ENCODE measurements at regions not wholly inside any gene's neighbourhood (a gene's known extent, or its start where the extent isn't known, plus 50 kb on each side); places are given as distances from the start of the nearest gene placed in this dataset.
"Not testable (repeated sequence)": the region's sequence is repeated elsewhere in the genome, so short reads cannot be mapped to it uniquely, and the experiment has no call there.

- Histone ChIP-seq H3K4me3 (ENCODE audit: low read depth, low read length) (no peak overlapping the region), H3K36me3 (ENCODE audit: control insufficient read depth, insufficient read depth, low read length) (no peaks in the 10 kb centered on the region), H3K9me3 (ENCODE audit: control insufficient read depth in 2 of 2, low read length in 2 of 2) (no peaks in the 10 kb centered on the region), H3K27ac (ENCODE audit: insufficient read depth, low read length, poor library complexity, severe bottlenecking) (no peak overlapping the region), H3K4me1 (ENCODE audit: control insufficient read depth, insufficient read depth, low read length, poor library complexity, severe bottlenecking) (no peaks in the 10 kb centered on the region), H3K27me3 (ENCODE audit: control insufficient read depth, insufficient read depth, low read length) (no peaks in the 10 kb centered on the region)
- peaks cover 27% of the 10 kb centered on the region for H3K27me3 Mint-ChIP-seq
- ATAC-seq (ENCODE audit: low read depth in 2 of 2) (no peak), DNase-seq (no peak)
- H3K4me3 Mint-ChIP-seq = no peak overlapping the region
- no peaks in the 10 kb centered on the region for H3K36me3 Mint-ChIP-seq
- peaks cover 0 to 5% (median 0%) of the 10 kb centered on the region in 4 donors for H3K4me1 Mint-ChIP-seq
- H3K9me3 Mint-ChIP-seq = peaks cover 0 to 1% (median 0%) of the 10 kb centered on the region in 7 donors
- H3K27ac Mint-ChIP-seq = no peak overlapping the region
Measured at GRCh38 chr6:155542036-155542435, 86.4 kb upstream of the NOX3 start.

- H3K4me3 Mint-ChIP-seq = no peak overlapping the region
- no peaks in the 10 kb centered on the region for H3K4me1 ChIP-seq (ENCODE audit: control insufficient read depth, insufficient read depth, low read length, poor library complexity, severe bottlenecking)
- no peak overlapping the region for H3K4me3 ChIP-seq (ENCODE audit: low read depth, low read length)
- no peaks in the 10 kb centered on the region for H3K9me3 ChIP-seq (ENCODE audit: control insufficient read depth in 2 of 2, low read length in 2 of 2)
- ATAC-seq (ENCODE audit: low read depth in 2 of 2) (no peak), DNase-seq (no peak)
- H3K36me3 Mint-ChIP-seq = no peaks in the 10 kb centered on the region
- H3K9me3 Mint-ChIP-seq = peaks cover 0 to 6% (median 0%) of the 10 kb centered on the region in 7 donors
- H3K27me3 ChIP-seq (ENCODE audit: control insufficient read depth, insufficient read depth, low read length) = peaks cover 2% of the 10 kb centered on the region
- no peaks in the 10 kb centered on the region for H3K36me3 ChIP-seq (ENCODE audit: control insufficient read depth, insufficient read depth, low read length)
- no peak overlapping the region for H3K27ac Mint-ChIP-seq
- H3K4me1 Mint-ChIP-seq = peaks cover 0 to 5% (median 0%) of the 10 kb centered on the region in 4 donors
- H3K27me3 Mint-ChIP-seq = peaks cover 22% of the 10 kb centered on the region
- H3K27ac ChIP-seq (ENCODE audit: insufficient read depth, low read length, poor library complexity, severe bottlenecking) = no peak overlapping the region
Measured at GRCh38 chr6:155538708-155539390, 83.2 kb upstream of the NOX3 start.

GRCh38 chr6:155534678-155535077 is 79.0 kb upstream of the NOX3 start:
- Mint-ChIP-seq H3K4me1 (no peaks in the 10 kb centered on the region), H3K36me3 (no peaks in the 10 kb centered on the region), H3K27me3 (peaks cover 16% of the 10 kb centered on the region), H3K27ac (no peak overlapping the region), H3K4me3 (no peak overlapping the region), H3K9me3 (peaks cover 0 to 12% (median 4%) of the 10 kb centered on the region in 7 donors)
- Histone ChIP-seq H3K36me3 (ENCODE audit: control insufficient read depth, insufficient read depth, low read length) (no peaks in the 10 kb centered on the region), H3K4me3 (ENCODE audit: low read depth, low read length) (no peak overlapping the region), H3K9me3 (ENCODE audit: control insufficient read depth in 2 of 2, low read length in 2 of 2) (no peaks in the 10 kb centered on the region), H3K27ac (ENCODE audit: insufficient read depth, low read length, poor library complexity, severe bottlenecking) (no peak overlapping the region), H3K4me1 (ENCODE audit: control insufficient read depth, insufficient read depth, low read length, poor library complexity, severe bottlenecking) (no peaks in the 10 kb centered on the region), H3K27me3 (ENCODE audit: control insufficient read depth, insufficient read depth, low read length) (peaks cover 2% of the 10 kb centered on the region)
- ATAC-seq (ENCODE audit: low read depth in 2 of 2) = no peak
- DNase-seq = no peak

GRCh38 chr6:155530219-155530834 is 74.7 kb upstream of the NOX3 start:
- Histone ChIP-seq H3K4me3 (ENCODE audit: low read depth, low read length) (no peak overlapping the region), H3K27me3 (ENCODE audit: control insufficient read depth, insufficient read depth, low read length) (no peaks in the 10 kb centered on the region), H3K36me3 (ENCODE audit: control insufficient read depth, insufficient read depth, low read length) (no peaks in the 10 kb centered on the region), H3K27ac (ENCODE audit: insufficient read depth, low read length, poor library complexity, severe bottlenecking) (no peak overlapping the region), H3K9me3 (ENCODE audit: control insufficient read depth in 2 of 2, low read length in 2 of 2) (no peaks in the 10 kb centered on the region), H3K4me1 (ENCODE audit: control insufficient read depth, insufficient read depth, low read length, poor library complexity, severe bottlenecking) (no peaks in the 10 kb centered on the region)
- peaks cover 5% of the 10 kb centered on the region for H3K27me3 Mint-ChIP-seq
- peaks cover 0 to 7% (median 2%) of the 10 kb centered on the region in 7 donors for H3K9me3 Mint-ChIP-seq
- H3K27ac Mint-ChIP-seq = no peak overlapping the region
- H3K36me3 Mint-ChIP-seq = no peaks in the 10 kb centered on the region
- no peak overlapping the region for H3K4me3 Mint-ChIP-seq
- DNase-seq = peak in 2 of 3 donors; percentile 15 to 49
- peaks cover 0 to 5% (median 1%) of the 10 kb centered on the region in 4 donors for H3K4me1 Mint-ChIP-seq
- no peak for ATAC-seq (ENCODE audit: low read depth in 2 of 2)

- not testable (repeated sequence) for H3K9me3 Mint-ChIP-seq; H3K36me3 ChIP-seq (ENCODE audit: control insufficient read depth, insufficient read depth, low read length); H3K27ac ChIP-seq (ENCODE audit: insufficient read depth, low read length, poor library complexity, severe bottlenecking); H3K27ac Mint-ChIP-seq; H3K4me1 ChIP-seq (ENCODE audit: control insufficient read depth, insufficient read depth, low read length, poor library complexity, severe bottlenecking); H3K4me3 Mint-ChIP-seq; H3K9me3 ChIP-seq (ENCODE audit: control insufficient read depth in 2 of 2, low read length in 2 of 2); H3K4me3 ChIP-seq (ENCODE audit: low read depth, low read length); ATAC-seq (ENCODE audit: low read depth in 2 of 2); H3K4me1 Mint-ChIP-seq; H3K27me3 Mint-ChIP-seq; DNase-seq; H3K27me3 ChIP-seq (ENCODE audit: control insufficient read depth, insufficient read depth, low read length); H3K36me3 Mint-ChIP-seq
Measured at GRCh38 chr6:155529814-155530213, 74.2 kb upstream of the NOX3 start.

- Histone ChIP-seq H3K27ac (ENCODE audit: insufficient read depth, low read length, poor library complexity, severe bottlenecking) (no peak overlapping the region), H3K9me3 (ENCODE audit: control insufficient read depth in 2 of 2, low read length in 2 of 2) (no peaks in the 10 kb centered on the region), H3K36me3 (ENCODE audit: control insufficient read depth, insufficient read depth, low read length) (no peaks in the 10 kb centered on the region), H3K27me3 (ENCODE audit: control insufficient read depth, insufficient read depth, low read length) (no peaks in the 10 kb centered on the region), H3K4me3 (ENCODE audit: low read depth, low read length) (no peak overlapping the region), H3K4me1 (ENCODE audit: control insufficient read depth, insufficient read depth, low read length, poor library complexity, severe bottlenecking) (no peaks in the 10 kb centered on the region)
- ATAC-seq (ENCODE audit: low read depth in 2 of 2) (no peak), DNase-seq (no peak)
- H3K27me3 Mint-ChIP-seq = peaks cover 5% of the 10 kb centered on the region
- H3K9me3 Mint-ChIP-seq = peaks cover 0 to 6% (median 2%) of the 10 kb centered on the region in 7 donors
- no peak overlapping the region for H3K4me3 Mint-ChIP-seq
- peak overlapping the region in 1 of 3 donors; percentile 20 for H3K27ac Mint-ChIP-seq
- no peaks in the 10 kb centered on the region for H3K36me3 Mint-ChIP-seq
- H3K4me1 Mint-ChIP-seq = peaks cover 0 to 5% (median 1%) of the 10 kb centered on the region in 4 donors
Measured at GRCh38 chr6:155528982-155529453, 73.4 kb upstream of the NOX3 start.

- H3K36me3 Mint-ChIP-seq = no peaks in the 10 kb centered on the region
- Histone ChIP-seq H3K4me3 (ENCODE audit: low read depth, low read length) (no peak overlapping the region), H3K9me3 (ENCODE audit: control insufficient read depth in 2 of 2, low read length in 2 of 2) (no peaks in the 10 kb centered on the region), H3K27me3 (ENCODE audit: control insufficient read depth, insufficient read depth, low read length) (no peaks in the 10 kb centered on the region), H3K36me3 (ENCODE audit: control insufficient read depth, insufficient read depth, low read length) (no peaks in the 10 kb centered on the region), H3K27ac (ENCODE audit: insufficient read depth, low read length, poor library complexity, severe bottlenecking) (no peak overlapping the region), H3K4me1 (ENCODE audit: control insufficient read depth, insufficient read depth, low read length, poor library complexity, severe bottlenecking) (no peaks in the 10 kb centered on the region)
- ATAC-seq (ENCODE audit: low read depth in 2 of 2) = no peak
- H3K27me3 Mint-ChIP-seq = peaks cover 5% of the 10 kb centered on the region
- H3K4me1 Mint-ChIP-seq = peaks cover 0 to 5% (median 1%) of the 10 kb centered on the region in 4 donors
- H3K4me3 Mint-ChIP-seq = no peak overlapping the region
- peaks cover 0 to 4% (median 2%) of the 10 kb centered on the region in 7 donors for H3K9me3 Mint-ChIP-seq
- H3K27ac Mint-ChIP-seq = no peak overlapping the region
- DNase-seq = no peak
Measured at GRCh38 chr6:155528335-155528734, 72.7 kb upstream of the NOX3 start.

GRCh38 chr6:155527443-155527842 is 71.8 kb upstream of the NOX3 start:
- H3K9me3 Mint-ChIP-seq = peaks cover 0 to 2% (median 0%) of the 10 kb centered on the region in 7 donors
- no peaks in the 10 kb centered on the region for H3K4me1 ChIP-seq (ENCODE audit: control insufficient read depth, insufficient read depth, low read length, poor library complexity, severe bottlenecking)
- H3K9me3 ChIP-seq (ENCODE audit: control insufficient read depth in 2 of 2, low read length in 2 of 2) = no peaks in the 10 kb centered on the region
- peaks cover 5% of the 10 kb centered on the region for H3K27me3 Mint-ChIP-seq
- DNase-seq (no peak), ATAC-seq (ENCODE audit: low read depth in 2 of 2) (no peak)
- H3K27ac Mint-ChIP-seq = no peak overlapping the region
- H3K27me3 ChIP-seq (ENCODE audit: control insufficient read depth, insufficient read depth, low read length) = no peaks in the 10 kb centered on the region
- no peaks in the 10 kb centered on the region for H3K36me3 Mint-ChIP-seq
- no peak overlapping the region for H3K4me3 Mint-ChIP-seq
- H3K27ac ChIP-seq (ENCODE audit: insufficient read depth, low read length, poor library complexity, severe bottlenecking) = no peak overlapping the region
- no peak overlapping the region for H3K4me3 ChIP-seq (ENCODE audit: low read depth, low read length)
- H3K36me3 ChIP-seq (ENCODE audit: control insufficient read depth, insufficient read depth, low read length) = no peaks in the 10 kb centered on the region
- H3K4me1 Mint-ChIP-seq = peaks cover 0 to 5% (median 1%) of the 10 kb centered on the region in 4 donors

All from CD4-positive, CD25-positive, alpha-beta regulatory T cell (primary cell).